NB4 (cell line): ENCODE measurements at regions not wholly inside any gene's neighbourhood (a gene's known extent, or its start where the extent isn't known, plus 50 kb on each side); places are given as distances from the start of the nearest gene placed in this dataset.

Source experiments
- MAX ChIP-seq: IDR thresholded peaks from 2 replicates; pipeline ENCODE4 v1.6.1; 2011; ENCODE audit warnings: low read depth, low read length
- MYC ChIP-seq: IDR thresholded peaks from 2 replicates; pipeline ENCODE4 v1.6.1; 2011; ENCODE audit warnings: low read depth, low read length
- POLR2A ChIP-seq: IDR thresholded peaks from 2 replicates; pipeline ENCODE4 v1.6.1; 2011; ENCODE audit warnings: mild to moderate bottlenecking; ENCODE audit not compliant: insufficient read length; ENCODE audit errors: extremely low read depth
- TF ChIP-seq, protein P1 (sequence below): IDR thresholded peaks from one replicate; pipeline ENCODE4 v1.5.1; 2012; ENCODE audit warnings: low read depth, low read length

DNA sequence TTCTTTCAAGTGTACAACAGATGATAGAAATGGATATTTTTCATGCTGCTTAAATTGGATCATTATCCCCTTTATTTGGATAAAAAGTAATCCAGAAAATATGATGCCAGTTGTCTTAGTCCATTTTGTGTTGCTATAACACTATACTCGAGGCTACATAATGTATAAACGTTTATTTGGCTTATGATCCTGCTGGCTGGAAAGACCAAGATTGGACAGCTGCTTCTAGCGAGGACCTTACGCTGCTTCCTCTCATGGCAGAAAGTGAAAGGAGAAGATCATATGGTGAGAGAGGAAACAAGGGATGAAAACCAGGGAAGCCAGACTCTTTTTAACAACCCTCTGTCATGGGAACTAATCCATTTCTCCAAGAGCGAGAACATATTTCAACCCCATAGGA lies 102.7 kb downstream of the TRAM1L1 start:
- TF ChIP-seq, protein P1, sequence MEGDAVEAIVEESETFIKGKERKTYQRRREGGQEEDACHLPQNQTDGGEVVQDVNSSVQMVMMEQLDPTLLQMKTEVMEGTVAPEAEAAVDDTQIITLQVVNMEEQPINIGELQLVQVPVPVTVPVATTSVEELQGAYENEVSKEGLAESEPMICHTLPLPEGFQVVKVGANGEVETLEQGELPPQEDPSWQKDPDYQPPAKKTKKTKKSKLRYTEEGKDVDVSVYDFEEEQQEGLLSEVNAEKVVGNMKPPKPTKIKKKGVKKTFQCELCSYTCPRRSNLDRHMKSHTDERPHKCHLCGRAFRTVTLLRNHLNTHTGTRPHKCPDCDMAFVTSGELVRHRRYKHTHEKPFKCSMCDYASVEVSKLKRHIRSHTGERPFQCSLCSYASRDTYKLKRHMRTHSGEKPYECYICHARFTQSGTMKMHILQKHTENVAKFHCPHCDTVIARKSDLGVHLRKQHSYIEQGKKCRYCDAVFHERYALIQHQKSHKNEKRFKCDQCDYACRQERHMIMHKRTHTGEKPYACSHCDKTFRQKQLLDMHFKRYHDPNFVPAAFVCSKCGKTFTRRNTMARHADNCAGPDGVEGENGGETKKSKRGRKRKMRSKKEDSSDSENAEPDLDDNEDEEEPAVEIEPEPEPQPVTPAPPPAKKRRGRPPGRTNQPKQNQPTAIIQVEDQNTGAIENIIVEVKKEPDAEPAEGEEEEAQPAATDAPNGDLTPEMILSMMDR = no peak
- TF ChIP-seq POLR2A (no peak), MAX (no peak), MYC (no peak)
